ENCODE measurements at regions not wholly inside any gene's neighbourhood (a gene's known extent, or its start where the extent isn't known, plus 50 kb on each side); places are given as distances from the start of the nearest gene placed in this dataset.
"Not testable (repeated sequence)": the region's sequence is repeated elsewhere in the genome, so short reads cannot be mapped to it uniquely, and the experiment has no call there.

- DNase-seq (ENCODE audit: low read depth) = no peak
Observed at GRCh38 chr4:57875829-57876392, 765.7 kb upstream of the IGFBP7 start.

GRCh38 chr4:57866468-57867171 is 756.4 kb upstream of the IGFBP7 start:
- DNase-seq (ENCODE audit: low read depth) = no peak

- no peak for DNase-seq (ENCODE audit: low read depth)
Observed at GRCh38 chr4:57865264-57865663, 755.1 kb upstream of the IGFBP7 start.

GRCh38 chr4:57854748-57855147 is 744.6 kb upstream of the IGFBP7 start:
- DNase-seq (ENCODE audit: low read depth) = no peak

- no peak for DNase-seq (ENCODE audit: low read depth)
Observed at GRCh38 chr4:57850141-57850540, 740.0 kb upstream of the IGFBP7 start.

GRCh38 chr4:57832083-57832482 is 721.9 kb upstream of the IGFBP7 start:
- DNase-seq (ENCODE audit: low read depth) = no peak

GRCh38 chr4:57789666-57790065 is 679.5 kb upstream of the IGFBP7 start:
- DNase-seq (ENCODE audit: low read depth) = no peak

- DNase-seq (ENCODE audit: low read depth) = no peak
Observed at GRCh38 chr4:57777876-57778275, 667.7 kb upstream of the IGFBP7 start.

- no peak for DNase-seq (ENCODE audit: low read depth)
Observed at GRCh38 chr4:57774681-57775080, 664.5 kb upstream of the IGFBP7 start.

GRCh38 chr4:57774171-57774570 is 664.0 kb upstream of the IGFBP7 start:
- DNase-seq (ENCODE audit: low read depth) = no peak

- DNase-seq (ENCODE audit: low read depth) = no peak
Observed at GRCh38 chr4:57766341-57766740, 656.2 kb upstream of the IGFBP7 start.

GRCh38 chr4:57764856-57765255 is 654.7 kb upstream of the IGFBP7 start:
- no peak for DNase-seq (ENCODE audit: low read depth)

GRCh38 chr4:57763070-57763469 is 652.9 kb upstream of the IGFBP7 start:
- no peak for DNase-seq (ENCODE audit: low read depth)

- DNase-seq (ENCODE audit: low read depth) = no peak
Observed at GRCh38 chr4:57740625-57741190, 630.5 kb upstream of the IGFBP7 start.

- DNase-seq (ENCODE audit: low read depth) = no peak
Observed at GRCh38 chr4:57736781-57737180, 626.6 kb upstream of the IGFBP7 start.

GRCh38 chr4:57734104-57734670 is 624.0 kb upstream of the IGFBP7 start:
- no peak for DNase-seq (ENCODE audit: low read depth)

- DNase-seq (ENCODE audit: low read depth) = not testable (repeated sequence)
Observed at GRCh38 chr4:57729775-57730570, 619.8 kb upstream of the IGFBP7 start.

- DNase-seq (ENCODE audit: low read depth) = no peak
Observed at GRCh38 chr4:57726154-57726553, 616.0 kb upstream of the IGFBP7 start.

- DNase-seq (ENCODE audit: low read depth) = no peak
Observed at GRCh38 chr4:57719456-57719855, 609.3 kb upstream of the IGFBP7 start.

GRCh38 chr4:57714313-57714712 is 604.1 kb upstream of the IGFBP7 start:
- DNase-seq (ENCODE audit: low read depth) = not testable (repeated sequence)

- DNase-seq (ENCODE audit: low read depth) = no peak
Observed at GRCh38 chr4:57710053-57710452, 599.9 kb upstream of the IGFBP7 start.

GRCh38 chr4:57691370-57691769 is 581.2 kb upstream of the IGFBP7 start:
- no peak for DNase-seq (ENCODE audit: low read depth)

All from activated T-helper 1 cell treated with Interleukin-2 at 50 U/mL for 16 hours (primary cell).